Muscle layer of duodenum (tissue), 2 donors: ENCODE measurements at regions not wholly inside any gene's neighbourhood (a gene's known extent, or its start where the extent isn't known, plus 50 kb on each side); places are given as distances from the start of the nearest gene placed in this dataset.
A peak's percentile ranks its signal among the peaks of the same experiment; 100 is the strongest.

Experiments
- H3K27ac ChIP-seq: one replicate; pipeline ENCODE4 v1.7.0; 2013; ENCODE audit warnings: mild to moderate bottlenecking, low read length
- H3K27me3 ChIP-seq: one replicate; pipeline ENCODE4 v1.7.0; 2013; ENCODE audit warnings: low read depth, mild to moderate bottlenecking, control low read depth, low read length
- H3K36me3 ChIP-seq, 2 donors: one replicate each; pipeline ENCODE4 v1.7.0; 2013; ENCODE audit warnings: low read length in 2 of 2, control low read depth in 1 of 2, mild to moderate bottlenecking in 1 of 2; ENCODE audit not compliant: insufficient read depth in 2 of 2, control insufficient read depth in 1 of 2
- H3K4me1 ChIP-seq, 2 donors: one replicate each; pipeline ENCODE4 v1.7.0; 2013; ENCODE audit warnings: low read length in 2 of 2, mild to moderate bottlenecking in 2 of 2, control low read depth in 1 of 2, moderate library complexity in 1 of 2; ENCODE audit not compliant: insufficient read depth in 2 of 2, control insufficient read depth in 1 of 2
- H3K4me3 ChIP-seq, 2 donors: one replicate each; pipeline ENCODE4 v1.7.0; 2013; ENCODE audit warnings: low read length in 2 of 2, low read depth in 1 of 2, mild to moderate bottlenecking in 1 of 2
- H3K9me3 ChIP-seq, 2 donors: one replicate each; pipeline ENCODE4 v1.7.0; 2013; ENCODE audit warnings: low read length in 2 of 2, control low read depth in 1 of 2, mild to moderate bottlenecking in 1 of 2; ENCODE audit not compliant: control insufficient read depth in 1 of 2
- donor health status: healthy.

- no peaks in the 10 kb centered on the region for H3K4me1 ChIP-seq
- H3K27me3 ChIP-seq, result no peaks in the 10 kb centered on the region
- no peak overlapping the region for H3K27ac ChIP-seq
- H3K36me3 ChIP-seq, result no peaks in the 10 kb centered on the region
- H3K4me3 ChIP-seq, result no peak overlapping the region
- no peaks in the 10 kb centered on the region for H3K9me3 ChIP-seq
Measured at GRCh38 chr9:86830356-86830755, 117.0 kb downstream of the GAS1 start.

DNA sequence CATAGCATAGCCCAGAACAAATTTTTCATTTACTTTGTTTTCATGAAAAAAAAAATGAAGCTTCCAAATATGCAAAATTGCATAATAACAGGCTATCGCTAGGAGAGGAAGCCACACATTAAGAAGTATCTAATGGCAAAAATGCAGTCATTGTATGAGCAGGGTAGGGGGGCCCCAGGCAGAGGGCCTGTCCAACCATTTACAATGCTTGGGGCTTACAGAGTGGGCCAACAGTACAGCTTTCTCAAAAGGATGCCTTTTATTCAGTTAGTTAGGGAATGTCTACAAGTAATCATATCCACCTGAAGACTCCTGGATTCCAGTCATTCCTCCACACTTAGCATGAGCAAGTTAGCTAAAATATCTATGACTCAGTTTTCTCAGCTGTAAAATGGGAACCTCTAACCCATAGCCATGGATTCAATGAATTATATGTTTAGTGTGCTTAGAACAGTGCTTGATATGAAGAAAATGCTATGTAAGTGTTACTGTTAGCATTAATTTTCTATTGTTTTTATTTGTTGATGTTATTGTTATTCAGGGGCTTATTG lies 117.7 kb downstream of the GAS1 start:
- Histone ChIP-seq H3K4me3 (no peak overlapping the region), H3K27ac (no peak overlapping the region), H3K9me3 (no peaks in the 10 kb centered on the region), H3K27me3 (no peaks in the 10 kb centered on the region), H3K36me3 (no peaks in the 10 kb centered on the region), H3K4me1 (no peaks in the 10 kb centered on the region)

DNA sequence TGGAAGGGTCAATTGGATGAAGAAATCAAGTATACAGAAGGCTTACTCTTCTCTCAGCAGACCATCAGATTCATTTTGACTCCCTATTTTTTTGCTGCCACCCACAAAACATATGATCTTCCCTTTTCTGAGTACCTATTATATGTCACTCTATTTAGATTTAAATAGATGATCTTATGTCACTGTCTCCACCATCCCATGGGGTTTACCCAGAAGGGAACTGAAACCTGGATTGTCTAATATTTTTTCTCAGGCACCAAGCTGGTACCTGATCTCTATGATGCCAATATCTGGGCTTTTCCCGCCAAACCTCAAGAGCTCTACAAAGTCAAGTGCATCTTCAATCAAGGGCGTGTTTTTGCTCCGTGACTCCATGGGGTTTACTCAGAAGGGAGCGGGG lies 118.7 kb downstream of the GAS1 start:
- H3K36me3 ChIP-seq, result no peaks in the 10 kb centered on the region

GRCh38 chr9:86827893-86828292 lies 119.4 kb downstream of the GAS1 start:
- Histone ChIP-seq H3K4me3 (no peak overlapping the region), H3K4me1 (no peaks in the 10 kb centered on the region), H3K9me3 (no peaks in the 10 kb centered on the region), H3K27ac (no peak overlapping the region), H3K36me3 (no peaks in the 10 kb centered on the region), H3K27me3 (no peaks in the 10 kb centered on the region)

More for the DNA sequence above, 118.7 kb downstream of the GAS1 start:
- H3K27me3 ChIP-seq, result no peaks in the 10 kb centered on the region
- no peak overlapping the region for H3K4me3 ChIP-seq
- no peak overlapping the region for H3K27ac ChIP-seq
- H3K4me1 ChIP-seq, result no peaks in the 10 kb centered on the region
- no peaks in the 10 kb centered on the region for H3K9me3 ChIP-seq

DNA sequence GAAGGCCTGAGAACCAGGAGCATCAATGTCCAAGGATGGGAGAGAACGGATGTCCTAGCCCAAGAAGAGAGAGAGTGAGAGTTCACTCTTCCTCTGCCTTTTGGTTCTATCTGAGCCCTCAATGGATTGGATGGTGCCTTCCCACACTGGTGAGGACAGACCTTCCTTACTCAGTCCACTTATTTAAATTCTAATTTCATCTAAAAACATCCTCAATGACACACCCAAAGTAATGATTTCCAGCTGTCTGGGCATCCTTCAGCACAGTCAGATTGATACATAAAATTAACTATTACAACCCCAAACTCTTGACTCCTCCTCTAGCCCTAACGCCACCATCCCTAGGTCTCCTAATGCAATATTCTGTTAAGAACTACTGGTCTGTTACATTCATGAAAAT lies 122.0 kb downstream of the GAS1 start:
- no peaks in the 10 kb centered on the region for H3K27me3 ChIP-seq
- no peaks in the 10 kb centered on the region for H3K4me1 ChIP-seq
- H3K4me3 ChIP-seq, result no peak overlapping the region
- H3K9me3 ChIP-seq, result no peaks in the 10 kb centered on the region
- H3K27ac ChIP-seq, result no peak overlapping the region
- no peaks in the 10 kb centered on the region for H3K36me3 ChIP-seq

GRCh38 chr9:86822006-86822801 lies 125.1 kb downstream of the GAS1 start:
- no peaks in the 10 kb centered on the region for H3K4me1 ChIP-seq
- no peaks in the 10 kb centered on the region for H3K27me3 ChIP-seq
- H3K27ac ChIP-seq, result peak overlapping the region; percentile 19
- no peaks in the 10 kb centered on the region for H3K36me3 ChIP-seq
- H3K4me3 ChIP-seq, result no peak overlapping the region
- H3K9me3 ChIP-seq, result no peaks in the 10 kb centered on the region

DNA sequence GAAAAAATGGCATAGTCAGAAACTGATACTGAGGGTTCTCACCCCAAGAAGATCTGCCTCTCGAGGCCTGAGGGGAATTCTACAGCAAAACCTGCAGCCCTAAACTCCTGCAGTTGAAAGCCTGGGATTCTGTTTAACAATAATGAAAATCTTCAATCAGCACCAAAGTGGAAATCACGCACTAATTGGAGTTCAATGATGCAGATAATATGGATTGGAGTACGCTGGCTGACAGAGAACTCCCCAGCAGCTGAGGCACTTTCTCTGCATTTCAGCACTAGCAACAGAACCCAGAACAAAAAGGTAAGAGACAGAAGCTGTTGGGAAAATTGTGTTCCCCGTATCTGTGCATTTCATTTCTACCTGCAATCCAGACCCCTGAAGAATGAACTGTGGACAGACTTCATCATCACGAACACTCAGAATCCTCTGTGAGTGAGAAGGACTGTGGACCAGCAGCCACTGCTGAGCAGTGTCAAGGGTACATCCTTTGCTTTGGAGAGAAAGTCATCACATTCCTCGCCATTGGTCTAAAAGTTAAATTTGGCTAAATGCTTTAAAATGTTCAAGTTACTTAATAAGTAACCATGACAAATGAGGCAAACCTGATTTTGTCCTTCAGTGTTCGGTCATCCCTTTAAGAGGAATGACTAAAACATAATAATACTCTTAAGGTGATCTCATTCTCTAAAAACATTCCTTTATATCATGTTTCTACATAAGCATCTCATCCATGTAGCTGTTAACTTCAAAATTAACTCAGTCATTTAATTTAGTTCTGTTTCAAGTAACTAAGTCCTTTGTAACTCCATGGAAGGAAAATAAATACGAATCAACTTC lies 126.1 kb downstream of the GAS1 start:
- Histone ChIP-seq H3K27ac (no peak overlapping the region), H3K4me1 (no peaks in the 10 kb centered on the region), H3K36me3 (no peaks in the 10 kb centered on the region), H3K4me3 (no peak overlapping the region), H3K27me3 (no peaks in the 10 kb centered on the region), H3K9me3 (no peaks in the 10 kb centered on the region)

DNA sequence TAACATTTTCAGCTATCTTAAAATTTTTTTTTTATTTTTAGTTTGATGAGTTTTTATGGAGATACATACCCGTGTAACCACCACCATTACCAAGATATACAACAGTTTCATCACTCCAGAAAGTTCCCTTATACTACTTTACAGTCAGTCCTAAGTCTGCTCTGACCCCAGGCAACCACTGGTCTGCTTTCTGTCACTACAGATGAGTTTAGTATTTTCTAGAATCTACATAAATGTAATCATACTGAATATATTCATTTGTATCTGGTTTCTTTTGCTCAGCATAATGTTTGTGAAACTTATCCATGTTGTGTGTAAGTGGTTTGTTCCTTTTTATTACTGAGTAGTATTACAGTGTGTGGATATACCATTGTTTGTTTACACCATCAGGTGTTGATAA lies 127.8 kb downstream of the GAS1 start:
- H3K36me3 ChIP-seq, result no peaks in the 10 kb centered on the region
- H3K9me3 ChIP-seq, result no peaks in the 10 kb centered on the region

DNA sequence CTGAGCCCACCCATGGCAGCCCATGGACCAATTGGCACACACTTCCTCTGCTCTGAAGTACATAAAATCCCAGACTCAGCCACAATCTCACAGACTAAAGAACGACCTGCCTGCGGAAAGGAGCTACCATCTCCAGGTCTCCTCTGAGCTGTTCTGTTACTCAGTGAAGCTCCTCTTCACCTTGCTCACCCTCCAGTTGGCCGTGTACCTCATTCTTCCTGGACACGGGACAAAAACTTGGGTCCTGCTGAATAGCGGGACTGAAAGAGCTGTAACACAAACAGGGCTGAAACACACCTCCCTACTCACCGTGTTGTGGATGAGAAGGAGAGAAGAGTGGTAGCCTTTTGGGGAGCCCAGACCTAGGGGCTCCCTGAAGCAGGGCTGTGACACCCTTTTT lies 128.7 kb downstream of the GAS1 start:
- Histone ChIP-seq H3K4me3 (no peak overlapping the region), H3K4me1 (no peaks in the 10 kb centered on the region), H3K27me3 (no peaks in the 10 kb centered on the region), H3K9me3 (no peaks in the 10 kb centered on the region), H3K36me3 (no peaks in the 10 kb centered on the region), H3K27ac (no peak overlapping the region)

More for the DNA sequence above, 127.8 kb downstream of the GAS1 start:
- no peak overlapping the region for H3K4me3 ChIP-seq
- no peaks in the 10 kb centered on the region for H3K4me1 ChIP-seq
- H3K27ac ChIP-seq, result no peak overlapping the region
- H3K27me3 ChIP-seq, result no peaks in the 10 kb centered on the region

- Histone ChIP-seq H3K4me1 (no peaks in the 10 kb centered on the region), H3K9me3 (no peaks in the 10 kb centered on the region), H3K27me3 (no peaks in the 10 kb centered on the region), H3K27ac (no peak overlapping the region), H3K36me3 (no peaks in the 10 kb centered on the region), H3K4me3 (no peak overlapping the region)
Measured at GRCh38 chr9:86816868-86817267, 130.4 kb downstream of the GAS1 start.

GRCh38 chr9:86816366-86816765 lies 130.9 kb downstream of the GAS1 start:
- no peak overlapping the region for H3K4me3 ChIP-seq
- H3K36me3 ChIP-seq, result no peaks in the 10 kb centered on the region
- H3K27ac ChIP-seq, result no peak overlapping the region
- H3K9me3 ChIP-seq, result no peaks in the 10 kb centered on the region
- H3K4me1 ChIP-seq, result no peaks in the 10 kb centered on the region
- H3K27me3 ChIP-seq, result no peaks in the 10 kb centered on the region
